OCI-LY3 (cell line): ENCODE measurements at regions not wholly inside any gene's neighbourhood (a gene's known extent, or its start where the extent isn't known, plus 50 kb on each side); places are given as distances from the start of the nearest gene placed in this dataset.

Experiments
- H2AFZ ChIP-seq: fragments of 200-600, 300-600 bp; shearing (Covaris generic); 2 replicates; pipeline ENCODE4 v1.6.0; 2014; ENCODE audit warnings: antibody characterized with exemption, low read depth, low read length
- H3K27ac ChIP-seq: fragments of 200-600, 300-600 bp; sonication (generic); 2 replicates; pipeline ENCODE4 v1.5.1; 2014; ENCODE audit warnings: mild to moderate bottlenecking, low read length, moderate library complexity, mixed read lengths
- H3K27me3 ChIP-seq: fragments of 200-600, 300-600 bp; sonication (generic); 2 replicates; pipeline ENCODE4 v1.6.1; 2014; ENCODE audit warnings: low read depth, low read length, mixed read lengths
- H3K36me3 ChIP-seq: fragments of 200-600, 300-600 bp; sonication (generic); replicated peaks from 2 replicates; pipeline ENCODE3; 2014; ENCODE audit warnings: low read depth, low read length, mixed read lengths
- H3K4me1 ChIP-seq: fragments of 300-600, 200-600 bp; sonication (generic); 2 replicates; pipeline ENCODE4 v1.6.1; 2014; ENCODE audit warnings: low read length, mixed read lengths
- H3K4me2 ChIP-seq: fragments of 200-600, 300-600 bp; sonication (generic); 2 replicates; pipeline ENCODE4 v1.6.1; 2014; ENCODE audit warnings: low read length, mixed read lengths
- H3K4me3 ChIP-seq: fragments of 300-600, 200-600 bp; sonication (generic); 2 replicates; pipeline ENCODE4 v1.5.1; 2014; ENCODE audit warnings: antibody characterized with exemption, mild to moderate bottlenecking, low read length, moderate library complexity
- H3K79me2 ChIP-seq: fragments of 300-600, 200-600 bp; shearing (Covaris generic); 2 replicates; pipeline ENCODE4 v1.6.1; 2014; ENCODE audit warnings: mild to moderate bottlenecking, low read length, mixed read lengths
- H3K9ac ChIP-seq: fragments of 300-600, 200-600 bp; shearing (Covaris generic); 2 replicates; pipeline ENCODE4 v1.6.0; 2014; ENCODE audit warnings: mild to moderate bottlenecking, low read length, moderate library complexity
- H3K9me3 ChIP-seq: fragments of 200-600, 300-600 bp; shearing (Covaris generic); 2 replicates; pipeline ENCODE4 v1.6.1; 2014; ENCODE audit warnings: low read length, mixed read lengths; ENCODE audit not compliant: insufficient read depth
- H4K20me1 ChIP-seq: fragments of 200-600, 300-600 bp; sonication (generic); 2 replicates; pipeline ENCODE4 v1.6.1; 2016; ENCODE audit warnings: low read length, mixed read lengths; ENCODE audit not compliant: insufficient read depth
- EZH2phosphoT487 ChIP-seq: fragments of 200-600 bp; shearing (Covaris generic); IDR thresholded peaks from 2 replicates; pipeline ENCODE4 v1.6.1; 2018; ENCODE audit warnings: antibody characterized with exemption, mixed run types, low read depth
- TF ChIP-seq, protein P1 (sequence below): fragments of 200-600, 300-600 bp; sonication (generic); IDR thresholded peaks from 2 replicates; pipeline ENCODE4 v1.5.1; 2014; ENCODE audit warnings: antibody characterized with exemption, low read length, low read depth

DNA sequence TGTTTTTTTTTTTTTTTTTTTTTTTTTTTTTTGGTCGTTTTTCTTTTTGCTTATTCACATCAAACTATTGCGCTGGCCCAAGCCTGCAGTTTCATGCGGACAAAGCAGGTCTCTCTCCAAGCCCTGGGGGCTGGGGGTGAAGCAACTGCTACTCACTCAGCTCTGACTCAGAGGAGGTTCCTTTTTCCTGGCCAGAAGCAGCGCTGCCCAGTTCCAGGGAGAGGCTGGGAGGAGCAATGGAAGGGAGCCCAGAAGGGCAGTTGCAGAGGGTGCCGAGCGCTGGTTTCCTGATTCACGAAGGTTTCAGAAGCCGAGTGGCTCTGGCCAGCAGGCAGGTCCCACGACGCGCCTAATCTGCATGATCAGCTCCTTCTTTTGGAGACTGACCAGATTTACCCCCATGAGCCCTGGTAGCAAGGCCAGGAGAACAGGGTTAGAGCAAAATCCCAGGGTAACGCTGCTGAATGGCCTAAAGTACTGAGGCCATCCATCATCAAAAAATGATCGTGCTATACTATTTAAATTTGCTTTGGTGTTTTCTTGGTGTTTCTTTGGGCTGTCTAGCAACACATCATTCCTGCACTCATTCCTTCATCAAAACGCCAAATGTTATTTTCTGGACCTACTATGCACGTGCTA is 144.7 kb upstream of the SOX9 start:
- H3K27me3 ChIP-seq, result no peaks in the 10 kb centered on the region
- H3K9ac ChIP-seq, result no peak overlapping the region
- H4K20me1 ChIP-seq, result no peaks in the 10 kb centered on the region
- TF ChIP-seq, protein P1, sequence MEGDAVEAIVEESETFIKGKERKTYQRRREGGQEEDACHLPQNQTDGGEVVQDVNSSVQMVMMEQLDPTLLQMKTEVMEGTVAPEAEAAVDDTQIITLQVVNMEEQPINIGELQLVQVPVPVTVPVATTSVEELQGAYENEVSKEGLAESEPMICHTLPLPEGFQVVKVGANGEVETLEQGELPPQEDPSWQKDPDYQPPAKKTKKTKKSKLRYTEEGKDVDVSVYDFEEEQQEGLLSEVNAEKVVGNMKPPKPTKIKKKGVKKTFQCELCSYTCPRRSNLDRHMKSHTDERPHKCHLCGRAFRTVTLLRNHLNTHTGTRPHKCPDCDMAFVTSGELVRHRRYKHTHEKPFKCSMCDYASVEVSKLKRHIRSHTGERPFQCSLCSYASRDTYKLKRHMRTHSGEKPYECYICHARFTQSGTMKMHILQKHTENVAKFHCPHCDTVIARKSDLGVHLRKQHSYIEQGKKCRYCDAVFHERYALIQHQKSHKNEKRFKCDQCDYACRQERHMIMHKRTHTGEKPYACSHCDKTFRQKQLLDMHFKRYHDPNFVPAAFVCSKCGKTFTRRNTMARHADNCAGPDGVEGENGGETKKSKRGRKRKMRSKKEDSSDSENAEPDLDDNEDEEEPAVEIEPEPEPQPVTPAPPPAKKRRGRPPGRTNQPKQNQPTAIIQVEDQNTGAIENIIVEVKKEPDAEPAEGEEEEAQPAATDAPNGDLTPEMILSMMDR, result no peak
- TF ChIP-seq EZH2phosphoT487, result no peak
- H3K4me2 ChIP-seq, result no peak overlapping the region
- H3K4me1 ChIP-seq, result no peaks in the 10 kb centered on the region
- H2AFZ ChIP-seq, result no peak overlapping the region
- H3K27ac ChIP-seq, result no peak overlapping the region
- H3K79me2 ChIP-seq, result no peaks in the 10 kb centered on the region
- no peaks in the 10 kb centered on the region for H3K36me3 ChIP-seq
- H3K4me3 ChIP-seq, result no peak overlapping the region
- H3K9me3 ChIP-seq, result no peaks in the 10 kb centered on the region

GRCh38 chr17:71978435-71978834 is 142.4 kb upstream of the SOX9 start:
- no peak overlapping the region for H3K4me2 ChIP-seq
- no peak overlapping the region for H3K27ac ChIP-seq
- no peaks in the 10 kb centered on the region for H3K79me2 ChIP-seq
- no peaks in the 10 kb centered on the region for H3K36me3 ChIP-seq
- H3K4me3 ChIP-seq, result no peak overlapping the region
- H4K20me1 ChIP-seq, result no peaks in the 10 kb centered on the region
- TF ChIP-seq, protein P1, result no peak
- no peak for TF ChIP-seq EZH2phosphoT487
- no peaks in the 10 kb centered on the region for H3K9me3 ChIP-seq
- no peaks in the 10 kb centered on the region for H3K27me3 ChIP-seq
- H2AFZ ChIP-seq, result no peak overlapping the region
- H3K4me1 ChIP-seq, result no peaks in the 10 kb centered on the region
- no peak overlapping the region for H3K9ac ChIP-seq

- no peaks in the 10 kb centered on the region for H3K36me3 ChIP-seq
- H3K9ac ChIP-seq, result no peak overlapping the region
- no peak overlapping the region for H2AFZ ChIP-seq
- no peak overlapping the region for H3K27ac ChIP-seq
- no peak overlapping the region for H3K4me2 ChIP-seq
- H3K4me3 ChIP-seq, result no peak overlapping the region
- no peaks in the 10 kb centered on the region for H3K79me2 ChIP-seq
- TF ChIP-seq, protein P1, result no peak
- no peak for TF ChIP-seq EZH2phosphoT487
- H4K20me1 ChIP-seq, result no peaks in the 10 kb centered on the region
- no peaks in the 10 kb centered on the region for H3K27me3 ChIP-seq
- no peaks in the 10 kb centered on the region for H3K9me3 ChIP-seq
- H3K4me1 ChIP-seq, result no peaks in the 10 kb centered on the region
These were observed 140.6 kb upstream of the SOX9 start for GRCh38 chr17:71980171-71980570.

GRCh38 chr17:71983828-71984227 is 137.0 kb upstream of the SOX9 start:
- no peak overlapping the region for H3K4me3 ChIP-seq
- TF ChIP-seq, protein P1, result no peak
- no peak for TF ChIP-seq EZH2phosphoT487
- H3K79me2 ChIP-seq, result no peaks in the 10 kb centered on the region
- H3K4me2 ChIP-seq, result no peak overlapping the region
- H3K9ac ChIP-seq, result no peak overlapping the region
- no peaks in the 10 kb centered on the region for H3K27me3 ChIP-seq
- no peak overlapping the region for H2AFZ ChIP-seq
- H4K20me1 ChIP-seq, result no peaks in the 10 kb centered on the region
- H3K9me3 ChIP-seq, result no peaks in the 10 kb centered on the region
- no peaks in the 10 kb centered on the region for H3K4me1 ChIP-seq
- H3K27ac ChIP-seq, result no peak overlapping the region
- no peaks in the 10 kb centered on the region for H3K36me3 ChIP-seq
